Activated B cell treated with CpG ODN at 0.5 μM for 24 hours (primary cell): ENCODE measurements at regions not wholly inside any gene's neighbourhood (a gene's known extent, or its start where the extent isn't known, plus 50 kb on each side); places are given as distances from the start of the nearest gene placed in this dataset.

Experiments
- ATAC-seq: fragments of 200-7000 bp; cut with Tn5 transposase; one replicate; pipeline ENCODE4 v1.10.0; 2021; ENCODE audit warnings: low read depth, mild to moderate bottlenecking, moderate library complexity
- CTCF ChIA-PET: fragments of 350-600 bp; sonication (Branson Sonifier 250); formaldehyde crosslinking; loops from one replicate; lab custom pipeline; 2021; ENCODE audit warnings: antibody characterized with exemption; lab: Charles Lee
- POLR2A ChIA-PET: fragments of 350-600 bp; sonication (Branson Sonifier 250); formaldehyde crosslinking; loops from one replicate; lab custom pipeline; 2021; ENCODE audit warnings: antibody characterized with exemption; lab: Charles Lee
- DNase-seq: peaks from one replicate; pipeline ENCODE4 v3.0.0; 2022
- H3K27ac Mint-ChIP-seq: one replicate; pipeline ENCODE4 v1.8.0; 2020; ENCODE audit warnings: mixed read lengths
- H3K27me3 Mint-ChIP-seq: one replicate; pipeline ENCODE4 v1.8.0; 2021; ENCODE audit warnings: mixed read lengths
- H3K36me3 Mint-ChIP-seq: one replicate; pipeline ENCODE4 v1.8.0; 2021; ENCODE audit warnings: low read depth, mixed read lengths
- H3K4me1 Mint-ChIP-seq: one replicate; pipeline ENCODE4 v1.8.0; 2021; ENCODE audit warnings: mixed read lengths
- H3K4me3 Mint-ChIP-seq: one replicate; pipeline ENCODE4 v1.8.0; 2020; ENCODE audit warnings: mild to moderate bottlenecking, mixed read lengths
- H3K9me3 Mint-ChIP-seq: one replicate; pipeline ENCODE4 v1.8.0; 2020; ENCODE audit warnings: mixed read lengths
- CTCF ChIP-seq: fragments of 200-600 bp; IDR thresholded peaks from one replicate; pipeline ENCODE4 v1.8.0; 2022; ENCODE audit warnings: antibody characterized with exemption, mild to moderate bottlenecking
- intact Hi-C: fragments of 100-400 bp; cut with micrococcal nuclease; formaldehyde crosslinking; loops from one replicate; pipeline ENCODE4 v1.15.1; 2024

GRCh38 chr16:52022177-52022576, 524.8 kb downstream of the TOX3 start:
- Mint-ChIP-seq H3K27me3 (no peaks in the 10 kb centered on the region), H3K27ac (no peak overlapping the region), H3K9me3 (no peaks in the 10 kb centered on the region), H3K4me3 (no peak overlapping the region), H3K4me1 (no peaks in the 10 kb centered on the region), H3K36me3 (no peaks in the 10 kb centered on the region)
- no peak for DNase-seq
- ATAC-seq = no peak
- intact Hi-C loops = no loop called here
- ChIA-PET CTCF (no interaction called here), POLR2A (no interaction called here)
- no peak for TF ChIP-seq CTCF

GRCh38 chr16:52016387-52016786, 530.6 kb downstream of the TOX3 start:
- no peak for TF ChIP-seq CTCF
- no peak overlapping the region for H3K4me3 Mint-ChIP-seq
- H3K9me3 Mint-ChIP-seq = peaks cover 14% of the 10 kb centered on the region
- no peaks in the 10 kb centered on the region for H3K36me3 Mint-ChIP-seq
- no peak for ATAC-seq
- no peak overlapping the region for H3K27ac Mint-ChIP-seq
- CTCF ChIA-PET = no interaction called here
- intact Hi-C loops = no loop called here
- no peaks in the 10 kb centered on the region for H3K27me3 Mint-ChIP-seq
- no peak for DNase-seq
- H3K4me1 Mint-ChIP-seq = no peaks in the 10 kb centered on the region
- POLR2A ChIA-PET = no interaction called here

GRCh38 chr16:52005551-52005950, 541.4 kb downstream of the TOX3 start:
- POLR2A ChIA-PET = no interaction called here
- ATAC-seq (no peak), DNase-seq (no peak)
- no peak overlapping the region for H3K27ac Mint-ChIP-seq
- intact Hi-C loops = no loop called here
- no peaks in the 10 kb centered on the region for H3K36me3 Mint-ChIP-seq
- H3K9me3 Mint-ChIP-seq = no peaks in the 10 kb centered on the region
- no peaks in the 10 kb centered on the region for H3K27me3 Mint-ChIP-seq
- no peak overlapping the region for H3K4me3 Mint-ChIP-seq
- no peak for TF ChIP-seq CTCF
- CTCF ChIA-PET = no interaction called here
- no peaks in the 10 kb centered on the region for H3K4me1 Mint-ChIP-seq

DNA sequence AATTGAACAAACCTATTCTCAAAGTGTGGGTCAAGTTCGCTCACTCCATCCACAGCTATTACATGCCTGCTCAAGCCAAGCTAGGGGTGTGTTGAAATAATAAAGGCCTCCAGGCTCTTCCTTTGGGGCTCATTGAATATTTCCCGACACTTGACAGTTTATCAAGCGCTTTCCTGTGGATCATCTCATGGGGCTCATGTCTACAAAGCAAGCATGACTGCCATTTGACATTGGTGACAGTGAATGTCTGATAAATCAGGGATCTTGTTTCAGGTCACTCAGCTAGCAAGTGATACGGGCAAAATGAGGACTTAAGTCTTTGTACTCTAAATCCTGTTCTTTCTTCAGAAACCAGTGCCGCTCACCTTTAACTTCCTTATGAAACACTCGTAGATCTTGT, 542.6 kb downstream of the TOX3 start:
- POLR2A ChIA-PET = no interaction called here
- no peak for DNase-seq
- CTCF ChIA-PET = no interaction called here
- Mint-ChIP-seq H3K9me3 (no peaks in the 10 kb centered on the region), H3K4me3 (no peak overlapping the region), H3K36me3 (no peaks in the 10 kb centered on the region), H3K27ac (no peak overlapping the region), H3K27me3 (no peaks in the 10 kb centered on the region), H3K4me1 (no peaks in the 10 kb centered on the region)
- no peak for ATAC-seq
- intact Hi-C loops = no loop called here
- no peak for TF ChIP-seq CTCF

DNA sequence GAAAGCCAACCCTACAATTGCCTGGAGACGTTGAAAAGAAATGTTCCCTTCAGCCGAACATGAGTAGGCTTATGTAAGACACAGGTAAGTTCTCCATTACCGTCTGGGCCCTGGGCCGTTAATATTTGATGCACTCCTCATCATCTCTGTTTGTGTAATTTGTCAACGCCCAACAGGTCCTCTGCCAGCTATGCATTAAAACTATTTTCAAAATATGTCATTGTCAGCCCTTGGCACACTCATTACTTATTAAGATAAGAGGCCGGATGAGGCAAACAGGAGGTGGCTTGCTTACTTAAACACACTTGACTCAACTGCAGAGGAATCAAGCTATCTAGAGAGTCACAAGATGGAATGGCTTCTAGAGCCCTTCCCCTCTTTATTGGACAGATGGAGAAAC, 544.9 kb downstream of the TOX3 start:
- ATAC-seq (no peak), DNase-seq (no peak)
- H3K4me1 Mint-ChIP-seq = no peaks in the 10 kb centered on the region
- H3K27ac Mint-ChIP-seq = no peak overlapping the region
- H3K9me3 Mint-ChIP-seq = no peaks in the 10 kb centered on the region
- TF ChIP-seq CTCF = no peak
- H3K4me3 Mint-ChIP-seq = no peak overlapping the region
- POLR2A ChIA-PET = no interaction called here
- H3K36me3 Mint-ChIP-seq = no peaks in the 10 kb centered on the region
- CTCF ChIA-PET = no interaction called here
- no peaks in the 10 kb centered on the region for H3K27me3 Mint-ChIP-seq
- intact Hi-C loops = no loop called here
